PC-9 (cell line): ENCODE measurements at regions not wholly inside any gene's neighbourhood (a gene's known extent, or its start where the extent isn't known, plus 50 kb on each side); places are given as distances from the start of the nearest gene placed in this dataset.

Source experiments
- BruUV-seq: library from RNA; stranded (reverse); fragments of 400-500 nt; replicated peaks from 2 replicates; lab custom pipeline; 2021; lab: Mats Ljungman, UMichigan
- CTCF ChIA-PET: fragments of 300-600 bp; sonication (Branson Sonifier 250); formaldehyde crosslinking; loops from one replicate; lab custom pipeline; 2022; ENCODE audit warnings: antibody characterized with exemption; lab: Charles Lee
- POLR2A ChIA-PET: fragments of 300-600 bp; sonication (Branson Sonifier 250); formaldehyde crosslinking; loops from one replicate; lab custom pipeline; 2022; ENCODE audit warnings: antibody characterized with exemption; ENCODE audit not compliant: unreplicated experiment; lab: Charles Lee
- DNase-seq, 2 experiments: peaks; one replicate each; pipeline versions ENCODE4 v3.0.0 to v3.0.0-alpha.2; 2015 to 2022; ENCODE audit warnings: mixed read lengths in 1 of 2
- H2AFZ ChIP-seq: fragments of 200-600 bp; sonication (generic); 2 replicates; pipeline ENCODE4 v1.8.1; 2017; ENCODE audit warnings: antibody characterized with exemption
- H3F3A ChIP-seq: fragments of 200-600 bp; sonication (generic); 2 replicates; pipeline ENCODE4 v1.8.1; 2017; ENCODE audit warnings: antibody characterized with exemption, mild to moderate bottlenecking, low read depth; ENCODE audit not compliant: insufficient read depth
- H3K27ac ChIP-seq: fragments of 200-600 bp; sonication (generic); 2 replicates; pipeline ENCODE4 v1.6.1; 2016; ENCODE audit warnings: mixed run types
- H3K27me3 ChIP-seq: fragments of 200-600 bp; sonication (generic); 2 replicates; pipeline ENCODE4 v1.6.1; 2016; ENCODE audit warnings: low read depth, mixed run types; ENCODE audit not compliant: insufficient read depth
- H3K36me3 ChIP-seq: fragments of 200-600 bp; sonication (generic); 2 replicates; pipeline ENCODE4 v1.6.1; 2016; ENCODE audit warnings: low read depth, mixed run types
- H3K4me1 ChIP-seq: fragments of 200-600 bp; sonication (generic); replicated peaks from 2 replicates; pipeline ENCODE4 v1.6.1; 2016; ENCODE audit warnings: mixed run types; ENCODE audit not compliant: insufficient read depth
- H3K4me2 ChIP-seq: fragments of 200-600 bp; sonication (generic); 2 replicates; pipeline ENCODE4 v1.6.1; 2017; ENCODE audit warnings: mixed run types
- H3K4me3 ChIP-seq: fragments of 200-600 bp; sonication (generic); 2 replicates; pipeline ENCODE4 v1.6.1; 2016; ENCODE audit warnings: mixed run types
- H3K79me2 ChIP-seq: fragments of 200-600 bp; sonication (generic); 2 replicates; pipeline ENCODE4 v1.6.1; 2017; ENCODE audit warnings: low read depth, mixed run types
- H3K9me2 ChIP-seq: fragments of 200-600 bp; sonication (generic); 2 replicates; pipeline ENCODE4 v1.8.1; 2017; ENCODE audit warnings: mild to moderate bottlenecking; ENCODE audit not compliant: insufficient read depth
- H3K9me3 ChIP-seq: fragments of 200-600 bp; sonication (generic); 2 replicates; pipeline ENCODE4 v1.8.1; 2016; ENCODE audit warnings: low read depth; ENCODE audit not compliant: insufficient read depth
- H4K20me1 ChIP-seq: fragments of 200-600 bp; sonication (generic); 2 replicates; pipeline ENCODE4 v1.8.1; 2017; ENCODE audit not compliant: insufficient read depth
- EZH2 ChIP-seq: fragments of 200-600 bp; sonication (generic); IDR thresholded peaks from 2 replicates; pipeline ENCODE4 v1.8.0; 2017; ENCODE audit warnings: antibody characterized with exemption, low read depth
- intact Hi-C: fragments of 100-400 bp; cut with micrococcal nuclease; formaldehyde crosslinking; loops from one replicate; pipeline ENCODE4 v1.10.0; 2022; ENCODE audit not compliant: unreplicated experiment
- TF ChIP-seq, protein P1 (sequence below): fragments of 200-600 bp; sonication (generic); conservative IDR thresholded peaks from 2 replicates; pipeline ENCODE4 v1.6.1; 2017; ENCODE audit warnings: mixed run types, antibody characterized with exemption, mild to moderate bottlenecking, moderate library complexity

DNA sequence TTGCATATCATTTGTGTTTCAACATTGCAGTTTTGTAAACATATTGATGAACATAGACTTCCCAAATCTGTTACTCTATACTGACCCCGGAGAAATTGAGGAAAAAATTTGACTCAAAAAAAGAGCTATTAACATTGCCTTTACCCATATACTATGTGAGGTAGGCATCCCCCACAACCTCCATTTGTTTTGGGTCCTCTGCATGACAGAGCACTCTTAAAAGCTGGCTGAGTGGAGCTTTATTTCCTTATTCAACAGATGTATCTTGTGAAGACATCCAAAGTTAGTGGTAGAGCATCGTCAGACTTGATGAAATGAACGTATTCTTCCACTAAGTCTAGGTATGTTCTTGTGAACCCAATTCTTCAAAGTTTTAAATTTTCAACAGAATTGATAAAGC is 310.5 kb downstream of the CDH9 start:
- H3K79me2 ChIP-seq = no peaks in the 10 kb centered on the region
- H3K27me3 ChIP-seq = no peaks in the 10 kb centered on the region
- DNase-seq = no peak
- H2AFZ ChIP-seq = no peak overlapping the region
- TF ChIP-seq, protein P1, sequence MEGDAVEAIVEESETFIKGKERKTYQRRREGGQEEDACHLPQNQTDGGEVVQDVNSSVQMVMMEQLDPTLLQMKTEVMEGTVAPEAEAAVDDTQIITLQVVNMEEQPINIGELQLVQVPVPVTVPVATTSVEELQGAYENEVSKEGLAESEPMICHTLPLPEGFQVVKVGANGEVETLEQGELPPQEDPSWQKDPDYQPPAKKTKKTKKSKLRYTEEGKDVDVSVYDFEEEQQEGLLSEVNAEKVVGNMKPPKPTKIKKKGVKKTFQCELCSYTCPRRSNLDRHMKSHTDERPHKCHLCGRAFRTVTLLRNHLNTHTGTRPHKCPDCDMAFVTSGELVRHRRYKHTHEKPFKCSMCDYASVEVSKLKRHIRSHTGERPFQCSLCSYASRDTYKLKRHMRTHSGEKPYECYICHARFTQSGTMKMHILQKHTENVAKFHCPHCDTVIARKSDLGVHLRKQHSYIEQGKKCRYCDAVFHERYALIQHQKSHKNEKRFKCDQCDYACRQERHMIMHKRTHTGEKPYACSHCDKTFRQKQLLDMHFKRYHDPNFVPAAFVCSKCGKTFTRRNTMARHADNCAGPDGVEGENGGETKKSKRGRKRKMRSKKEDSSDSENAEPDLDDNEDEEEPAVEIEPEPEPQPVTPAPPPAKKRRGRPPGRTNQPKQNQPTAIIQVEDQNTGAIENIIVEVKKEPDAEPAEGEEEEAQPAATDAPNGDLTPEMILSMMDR = no peak
- TF ChIP-seq EZH2 = no peak
- no peaks in the 10 kb centered on the region; the same call in 1 of the 2 replicates for H3K9me2 ChIP-seq
- no peaks in the 10 kb centered on the region for H4K20me1 ChIP-seq
- no peaks in the 10 kb centered on the region for H3F3A ChIP-seq
- ChIA-PET POLR2A (no interaction called here), CTCF (no interaction called here)
- BruUV-seq = no TSS peak
- H3K4me2 ChIP-seq = no peak overlapping the region
- no peak overlapping the region for H3K4me3 ChIP-seq
- H3K27ac ChIP-seq = no peak overlapping the region
- H3K9me3 ChIP-seq = no peaks in the 10 kb centered on the region
- intact Hi-C loops = no loop called here
- no peaks in the 10 kb centered on the region for H3K4me1 ChIP-seq
- H3K36me3 ChIP-seq = no peaks in the 10 kb centered on the region

DNA sequence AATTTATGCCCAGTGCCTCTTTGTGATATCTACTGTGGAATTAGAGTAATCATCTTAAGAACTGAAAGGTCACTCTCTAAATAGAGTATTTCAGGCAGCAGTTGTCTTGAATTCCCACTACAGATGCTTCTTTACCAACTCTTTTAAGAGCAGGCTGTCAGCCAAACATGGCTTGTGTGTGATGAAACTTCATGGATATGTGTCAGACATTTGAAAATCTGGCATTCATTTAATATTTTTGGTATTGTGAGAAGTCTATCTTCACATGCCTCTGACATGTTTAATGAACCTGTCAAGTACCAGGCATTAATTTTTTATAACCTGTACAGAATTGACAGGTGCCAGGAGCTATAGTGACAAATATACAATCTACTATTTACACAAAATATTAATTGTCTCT is 318.6 kb downstream of the CDH9 start:
- no TSS peak for BruUV-seq
- TF ChIP-seq, protein P1 = no peak
- no peak for TF ChIP-seq EZH2
- Histone ChIP-seq H3K79me2 (no peaks in the 10 kb centered on the region), H2AFZ (no peak overlapping the region), H3K27ac (no peak overlapping the region), H3K9me3 (no peaks in the 10 kb centered on the region), H3F3A (no peaks in the 10 kb centered on the region), H3K4me1 (no peaks in the 10 kb centered on the region), H4K20me1 (no peaks in the 10 kb centered on the region), H3K4me2 (no peak overlapping the region), H3K36me3 (no peaks in the 10 kb centered on the region), H3K27me3 (no peaks in the 10 kb centered on the region), H3K4me3 (no peak overlapping the region), H3K9me2 (no peaks in the 10 kb centered on the region; the same call in 1 of the 2 replicates)
- DNase-seq = no peak
- intact Hi-C loops = no loop called here
- CTCF ChIA-PET = no interaction called here
- POLR2A ChIA-PET = no interaction called here

DNA sequence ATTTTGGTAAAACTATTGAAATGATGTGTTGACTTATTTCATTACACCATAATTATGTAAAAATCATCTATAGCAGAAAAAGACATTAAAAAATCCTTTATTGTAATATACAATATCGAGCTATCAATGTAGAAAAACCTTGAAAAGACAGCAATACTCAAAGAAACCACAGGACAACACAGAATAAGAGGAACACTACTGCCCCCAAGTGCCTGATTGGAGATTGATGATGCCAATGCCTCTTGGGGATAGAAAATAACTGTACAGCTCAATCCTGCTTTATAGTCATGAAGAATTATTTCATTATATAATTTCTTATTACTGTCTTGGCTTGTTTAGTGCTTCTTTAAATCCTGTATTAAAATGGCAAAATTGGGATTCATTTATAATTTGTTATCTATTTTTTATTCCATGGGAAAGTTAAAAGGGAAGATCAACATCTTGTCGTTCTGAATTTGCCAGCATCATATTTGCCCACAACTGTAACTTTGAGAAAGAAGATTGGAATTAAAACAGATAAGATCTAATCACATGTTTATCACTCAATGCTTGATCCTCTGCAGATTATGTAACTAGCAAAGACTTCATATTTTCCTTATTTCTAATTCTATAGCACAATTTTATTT is 337.5 kb downstream of the CDH9 start:
- no peaks in the 10 kb centered on the region for H3K36me3 ChIP-seq
- no TSS peak for BruUV-seq
- H3K4me3 ChIP-seq = no peak overlapping the region
- H3F3A ChIP-seq = no peaks in the 10 kb centered on the region
- H3K27ac ChIP-seq = no peak overlapping the region
- intact Hi-C loops = no loop called here
- H3K9me3 ChIP-seq = no peaks in the 10 kb centered on the region
- TF ChIP-seq, protein P1 = peak; percentile 78
- no peak for TF ChIP-seq EZH2
- no peaks in the 10 kb centered on the region for H4K20me1 ChIP-seq
- POLR2A ChIA-PET = no interaction called here
- H3K4me1 ChIP-seq = no peaks in the 10 kb centered on the region
- no peak overlapping the region for H3K4me2 ChIP-seq
- no peak overlapping the region for H2AFZ ChIP-seq
- no peaks in the 10 kb centered on the region for H3K9me2 ChIP-seq
- H3K27me3 ChIP-seq = no peaks in the 10 kb centered on the region
- DNase-seq = peak in 1 of 2 experiments; percentile 50
- CTCF ChIA-PET = interaction anchor here (0.6 kb wide), 1 partner anchor 1330 kb away, joined by 3 read pairs; no protein-coding TSS in a partner anchor
- H3K79me2 ChIP-seq = no peaks in the 10 kb centered on the region
